Psoas muscle (tissue), 7 donors: ENCODE measurements at regions not wholly inside any gene's neighbourhood (a gene's known extent, or its start where the extent isn't known, plus 50 kb on each side); places are given as distances from the start of the nearest gene placed in this dataset.
A peak's percentile ranks its signal among the peaks of the same experiment; 100 is the strongest.

Source experiments
- ATAC-seq, 4 donors: fragments of 200-7000 bp; cut with Tn5 transposase; one replicate each; pipeline ENCODE4 v1.9.1; 2020; ENCODE audit warnings: moderate library complexity in 3 of 4, mild to moderate bottlenecking in 2 of 4
- DNase-seq, 2 donors: peaks; one replicate each; pipeline ENCODE4 v3.0.0-alpha.2; 2020
- H3K27ac ChIP-seq: fragments of 200-600 bp; one replicate; pipeline ENCODE4 v1.8.0; 2022
- H3K27me3 ChIP-seq, 3 donors: fragments of 200-600 bp in 1 of 3; one replicate each; pipeline versions ENCODE4 v1.6.1 to v1.8.0; 2013 to 2022; ENCODE audit warnings: low read length in 2 of 3, mild to moderate bottlenecking in 2 of 3, moderate library complexity in 1 of 3; ENCODE audit not compliant: insufficient read depth in 3 of 3
- H3K36me3 ChIP-seq, 2 donors: fragments of 200-600 bp in 1 of 2; one replicate each; pipeline versions ENCODE4 v1.6.1 to v1.8.0; 2013 to 2022; ENCODE audit warnings: low read depth in 1 of 2, mild to moderate bottlenecking in 1 of 2, moderate library complexity in 1 of 2; ENCODE audit not compliant: insufficient read depth in 1 of 2
- H3K4me1 ChIP-seq: fragments of 200-600 bp; one replicate; pipeline ENCODE4 v1.8.0; 2022
- H3K4me3 ChIP-seq: fragments of 200-600 bp; one replicate; pipeline ENCODE4 v1.8.0; 2022; ENCODE audit warnings: mild to moderate bottlenecking
- H3K9me3 ChIP-seq: fragments of 200-600 bp; one replicate; pipeline ENCODE4 v1.8.0; 2022
- WGBS, 3 donors: extraction: QIAGEN DNeasy Blood & Tissue Kit; methylation state at CpG; one replicate each; pipeline versions ENCODE4 v1.1.6 to v1.1.7; 2013; 5-methylcytosine and 5-hydroxymethylcytosine counted together
- intact Hi-C, 2 donors: fragments of 100-400 bp; cut with DNase I; formaldehyde crosslinking; loops; one replicate each; pipeline versions ENCODE4 v1.11.0 to v1.14.2; 2022
- TF ChIP-seq, protein P1 (sequence below): fragments of 200-600 bp; IDR thresholded peaks from one replicate; pipeline ENCODE4 v1.8.0; 2022; ENCODE audit warnings: antibody characterized with exemption
- donor health status: healthy with polysubstance abuse.
- donor health status: DM: no; HTN: no; CAD: no; lungs with moderate emphysema.
- donor health status: Bipolar disorder and iron deficiency.
- donor health status: healthy.
- donor health status: DM: yes; HTN: yes; CAD: no.
- donor health status: DM: no; HTN: no; CAD: no.
- donor health status: DM: yes; HTN: yes; CAD: no.

DNA sequence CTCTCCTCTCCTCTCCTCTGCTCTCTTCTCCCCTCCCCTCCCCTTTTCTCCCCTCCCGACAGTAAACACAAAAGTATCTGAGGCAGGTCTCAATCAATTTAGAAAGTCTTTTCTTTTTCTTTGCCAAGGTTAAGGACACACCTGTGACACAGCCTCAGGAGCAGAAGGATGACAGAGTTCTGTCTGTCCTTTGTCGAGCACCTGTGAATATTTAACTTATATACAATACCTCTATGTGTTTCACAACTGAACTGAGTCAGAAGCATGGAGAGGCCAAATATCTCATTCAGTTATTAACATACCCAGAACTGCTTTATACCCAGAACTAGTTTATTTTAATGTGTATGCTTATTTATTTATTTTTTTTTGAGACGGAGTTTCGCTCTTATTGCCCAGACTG, 81.1 kb upstream of the ROBO1 start:
- no peaks in the 10 kb centered on the region for H3K36me3 ChIP-seq
- WGBS, 3 donors = 89 to 92% (median 89%) methylated on average over 4 of the region's 4 CpGs
- H3K4me1 ChIP-seq = no peaks in the 10 kb centered on the region
- H3K27me3 ChIP-seq = no peaks in the 10 kb centered on the region
- intact Hi-C loops = loop anchor here (10.0 kb wide), 2 partner anchors 324 to 334 kb away; no protein-coding TSS in a partner anchor
- H3K4me3 ChIP-seq = no peak overlapping the region
- ATAC-seq = no peak
- DNase-seq = no peak
- H3K9me3 ChIP-seq = no peaks in the 10 kb centered on the region
- no peak overlapping the region for H3K27ac ChIP-seq
- TF ChIP-seq, protein P1, sequence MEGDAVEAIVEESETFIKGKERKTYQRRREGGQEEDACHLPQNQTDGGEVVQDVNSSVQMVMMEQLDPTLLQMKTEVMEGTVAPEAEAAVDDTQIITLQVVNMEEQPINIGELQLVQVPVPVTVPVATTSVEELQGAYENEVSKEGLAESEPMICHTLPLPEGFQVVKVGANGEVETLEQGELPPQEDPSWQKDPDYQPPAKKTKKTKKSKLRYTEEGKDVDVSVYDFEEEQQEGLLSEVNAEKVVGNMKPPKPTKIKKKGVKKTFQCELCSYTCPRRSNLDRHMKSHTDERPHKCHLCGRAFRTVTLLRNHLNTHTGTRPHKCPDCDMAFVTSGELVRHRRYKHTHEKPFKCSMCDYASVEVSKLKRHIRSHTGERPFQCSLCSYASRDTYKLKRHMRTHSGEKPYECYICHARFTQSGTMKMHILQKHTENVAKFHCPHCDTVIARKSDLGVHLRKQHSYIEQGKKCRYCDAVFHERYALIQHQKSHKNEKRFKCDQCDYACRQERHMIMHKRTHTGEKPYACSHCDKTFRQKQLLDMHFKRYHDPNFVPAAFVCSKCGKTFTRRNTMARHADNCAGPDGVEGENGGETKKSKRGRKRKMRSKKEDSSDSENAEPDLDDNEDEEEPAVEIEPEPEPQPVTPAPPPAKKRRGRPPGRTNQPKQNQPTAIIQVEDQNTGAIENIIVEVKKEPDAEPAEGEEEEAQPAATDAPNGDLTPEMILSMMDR = no peak

DNA sequence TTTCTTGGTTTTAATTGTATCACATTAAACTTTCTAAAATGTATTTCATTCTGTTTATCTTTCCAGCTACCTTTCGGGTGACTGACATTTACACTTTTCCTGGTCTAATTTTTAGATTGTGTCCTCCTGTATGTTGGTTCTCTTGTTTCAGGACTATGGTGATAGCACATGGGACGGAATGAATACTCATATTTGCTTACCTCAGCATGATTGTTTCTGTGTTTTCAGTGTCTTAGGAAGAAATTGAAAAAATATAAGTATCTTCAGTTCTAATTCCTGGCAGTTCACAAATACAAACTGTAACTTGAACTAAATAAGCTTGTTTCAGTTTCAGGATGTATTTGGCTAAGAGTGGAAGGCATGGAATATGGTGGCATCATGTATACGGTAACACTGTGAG, 80.1 kb upstream of the ROBO1 start:
- ATAC-seq = no peak
- 57 to 60% (median 57%) methylated on average over 3 of the region's 3 CpGs for WGBS, 3 donors
- Histone ChIP-seq H3K27me3 (no peaks in the 10 kb centered on the region), H3K27ac (no peak overlapping the region), H3K4me3 (no peak overlapping the region), H3K9me3 (no peaks in the 10 kb centered on the region), H3K4me1 (no peaks in the 10 kb centered on the region), H3K36me3 (no peaks in the 10 kb centered on the region)
- TF ChIP-seq, protein P1 = no peak
- intact Hi-C loops = loop anchor here (10.0 kb wide), 2 partner anchors 323 to 333 kb away; no protein-coding TSS in a partner anchor
- no peak for DNase-seq

DNA sequence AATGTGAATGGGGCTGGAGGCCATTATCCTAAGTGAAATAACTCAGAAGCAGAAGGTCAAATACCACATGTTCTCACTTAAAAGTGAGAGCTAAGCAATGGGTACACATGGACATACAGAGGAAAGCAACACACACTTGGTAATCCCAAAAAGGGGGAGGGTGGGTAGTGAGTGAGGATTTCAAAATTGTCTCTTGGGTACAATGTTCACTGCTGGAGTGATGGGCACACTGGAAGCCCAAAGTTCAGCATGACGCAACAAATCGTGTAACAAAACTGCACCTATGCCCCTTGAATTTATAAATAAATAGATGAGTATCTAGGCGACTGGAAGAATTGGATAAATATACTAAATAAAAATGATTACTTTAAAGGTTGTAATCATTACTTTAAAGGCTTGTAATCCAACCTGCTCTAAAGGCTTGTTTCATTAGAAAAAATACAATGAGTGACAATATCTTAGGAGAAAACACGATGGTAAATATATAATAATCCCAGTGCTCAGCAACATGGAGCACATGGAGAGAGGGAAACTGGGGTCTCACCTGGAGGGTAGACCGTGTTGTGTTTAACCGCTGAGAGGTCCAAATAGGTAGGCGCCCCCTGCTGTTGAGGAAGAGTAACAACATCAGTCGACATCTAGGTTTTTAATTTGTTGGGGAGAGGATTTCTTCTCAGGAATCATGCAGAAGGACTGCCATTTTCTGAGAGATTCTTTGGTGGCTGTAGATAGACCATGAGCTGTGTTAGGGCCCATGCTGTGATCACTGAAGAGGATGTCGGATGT, 78.5 kb upstream of the ROBO1 start:
- Histone ChIP-seq H3K4me1 (no peaks in the 10 kb centered on the region), H3K36me3 (no peaks in the 10 kb centered on the region), H3K27me3 (no peaks in the 10 kb centered on the region), H3K4me3 (no peak overlapping the region), H3K27ac (no peak overlapping the region), H3K9me3 (no peaks in the 10 kb centered on the region)
- TF ChIP-seq, protein P1 = peak; percentile 22
- WGBS, 3 donors = 69% methylated on average over 9 of the region's 9 CpGs
- ATAC-seq (no peak), DNase-seq (no peak)
- intact Hi-C loops = loop anchor here (10.0 kb wide), 2 partner anchors 322 to 332 kb away; no protein-coding TSS in a partner anchor

DNA sequence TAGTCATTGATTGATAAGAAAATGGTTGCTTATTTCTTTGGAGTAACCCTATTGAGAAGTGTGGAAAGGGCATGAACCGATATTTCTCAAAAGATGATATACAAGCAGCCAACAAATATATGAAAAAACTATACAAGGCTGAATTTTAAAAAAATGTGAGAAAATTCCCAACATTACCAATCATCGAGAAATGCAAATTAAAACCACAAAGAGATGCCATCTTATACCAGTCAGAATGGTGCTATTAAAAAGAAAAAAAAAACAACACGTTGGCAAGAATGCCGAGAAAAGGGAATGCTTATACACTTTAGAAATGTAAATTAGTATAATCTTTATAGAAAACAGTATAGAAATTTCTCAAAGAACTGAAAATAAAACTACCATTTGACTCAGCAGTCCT, 77.7 kb upstream of the ROBO1 start:
- no peaks in the 10 kb centered on the region for H3K9me3 ChIP-seq
- TF ChIP-seq, protein P1 = no peak
- intact Hi-C loops = loop anchor here (10.0 kb wide), 2 partner anchors 321 to 331 kb away; no protein-coding TSS in a partner anchor
- no peak overlapping the region for H3K27ac ChIP-seq
- no peak overlapping the region for H3K4me3 ChIP-seq
- WGBS, 3 donors = 87 to 91% (median 88%) methylated on average over 4 of the region's 4 CpGs
- DNase-seq (no peak), ATAC-seq (no peak)
- H3K27me3 ChIP-seq = no peaks in the 10 kb centered on the region
- no peaks in the 10 kb centered on the region for H3K36me3 ChIP-seq
- H3K4me1 ChIP-seq = no peaks in the 10 kb centered on the region
